Stimulated activated CD4-positive, alpha-beta T cell treated with anti-CD3 and anti-CD28 coated beads, Interleukin-1b, Interleukin-23, amount 100 ng/mL, for 1 hour (primary cell): ENCODE measurements at regions not wholly inside any gene's neighbourhood (a gene's known extent, or its start where the extent isn't known, plus 50 kb on each side); places are given as distances from the start of the nearest gene placed in this dataset.
"Not testable (repeated sequence)": the region's sequence is repeated elsewhere in the genome, so short reads cannot be mapped to it uniquely, and the experiment has no call there.

Source experiments
- DNase-seq, 2 donors: peaks; one replicate each; pipeline ENCODE4 v3.0.0-alpha.2; 2020; ENCODE audit warnings: low read depth in 2 of 2

GRCh38 chr18:54662986-54663385 lies 71.9 kb downstream of the DYNAP start:
- DNase-seq, result no peak

- DNase-seq, result not testable (repeated sequence)
These were observed 78.7 kb downstream of the DYNAP start for GRCh38 chr18:54669701-54670100.

- DNase-seq, result no peak
These were observed 80.3 kb downstream of the DYNAP start for GRCh38 chr18:54671291-54671881.

GRCh38 chr18:54672109-54672508 lies 81.1 kb downstream of the DYNAP start:
- DNase-seq, result no peak

GRCh38 chr18:54672846-54673475 lies 81.9 kb downstream of the DYNAP start:
- DNase-seq, result no peak

GRCh38 chr18:54673936-54674335 lies 82.9 kb downstream of the DYNAP start:
- no peak for DNase-seq

- DNase-seq, result no peak
These were observed 84.0 kb downstream of the DYNAP start for GRCh38 chr18:54675076-54675475.

GRCh38 chr18:54679318-54680149 lies 88.5 kb downstream of the DYNAP start:
- DNase-seq, result no peak

GRCh38 chr18:54684784-54685183 lies 93.7 kb downstream of the DYNAP start:
- no peak for DNase-seq

GRCh38 chr18:54689319-54689718 lies 98.3 kb downstream of the DYNAP start:
- DNase-seq, result no peak

GRCh38 chr18:54690198-54690597 lies 99.2 kb downstream of the DYNAP start:
- DNase-seq, result no peak

- no peak for DNase-seq
These were observed 101.4 kb downstream of the DYNAP start for GRCh38 chr18:54692463-54692862.

- DNase-seq, result no peak
These were observed 105.7 kb downstream of the DYNAP start for GRCh38 chr18:54696616-54697293.

- no peak for DNase-seq
These were observed 109.5 kb downstream of the DYNAP start for GRCh38 chr18:54700580-54700979.

GRCh38 chr18:54702686-54703085 lies 111.6 kb downstream of the DYNAP start:
- DNase-seq, result no peak

- DNase-seq, result no peak
These were observed 118.0 kb upstream of the RAB27B start for GRCh38 chr18:54710074-54710899.

GRCh38 chr18:54710900-54711281 lies 117.4 kb upstream of the RAB27B start:
- DNase-seq, result no peak

GRCh38 chr18:54712306-54712705 lies 116.0 kb upstream of the RAB27B start:
- DNase-seq, result no peak

- no peak for DNase-seq
These were observed 115.5 kb upstream of the RAB27B start for GRCh38 chr18:54712758-54713157.

- DNase-seq, result no peak
These were observed 114.9 kb upstream of the RAB27B start for GRCh38 chr18:54713386-54713785.

- no peak for DNase-seq
These were observed 113.4 kb upstream of the RAB27B start for GRCh38 chr18:54714851-54715250.

- no peak for DNase-seq
These were observed 111.7 kb upstream of the RAB27B start for GRCh38 chr18:54716586-54716985.
